ENCODE measurements at regions not wholly inside any gene's neighbourhood (a gene's known extent, or its start where the extent isn't known, plus 50 kb on each side); places are given as distances from the start of the nearest gene placed in this dataset.

DNA sequence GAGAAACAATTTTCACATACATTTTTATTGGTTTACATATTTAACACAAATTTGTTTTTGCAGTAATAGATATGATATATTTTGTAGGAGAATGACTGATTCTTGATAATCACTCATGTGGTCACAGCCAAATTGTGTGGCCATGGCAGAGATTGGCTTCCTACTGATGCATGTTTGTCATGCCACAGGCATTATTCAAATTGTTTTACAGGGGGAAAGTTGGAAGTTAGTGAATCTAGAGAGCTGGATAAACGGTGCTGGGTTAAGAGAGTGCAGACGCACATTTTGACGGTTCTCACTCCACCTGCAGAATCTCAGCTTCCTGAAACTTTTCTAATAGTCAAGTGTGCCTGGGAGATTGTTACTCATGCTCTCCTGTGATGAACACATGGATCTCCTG is 91.1 kb upstream of the FBN2 start:
- no peak for TF ChIP-seq POLR2A (IDR thresholded peaks at IDR 0.05)
- TF ChIP-seq, protein P1, sequence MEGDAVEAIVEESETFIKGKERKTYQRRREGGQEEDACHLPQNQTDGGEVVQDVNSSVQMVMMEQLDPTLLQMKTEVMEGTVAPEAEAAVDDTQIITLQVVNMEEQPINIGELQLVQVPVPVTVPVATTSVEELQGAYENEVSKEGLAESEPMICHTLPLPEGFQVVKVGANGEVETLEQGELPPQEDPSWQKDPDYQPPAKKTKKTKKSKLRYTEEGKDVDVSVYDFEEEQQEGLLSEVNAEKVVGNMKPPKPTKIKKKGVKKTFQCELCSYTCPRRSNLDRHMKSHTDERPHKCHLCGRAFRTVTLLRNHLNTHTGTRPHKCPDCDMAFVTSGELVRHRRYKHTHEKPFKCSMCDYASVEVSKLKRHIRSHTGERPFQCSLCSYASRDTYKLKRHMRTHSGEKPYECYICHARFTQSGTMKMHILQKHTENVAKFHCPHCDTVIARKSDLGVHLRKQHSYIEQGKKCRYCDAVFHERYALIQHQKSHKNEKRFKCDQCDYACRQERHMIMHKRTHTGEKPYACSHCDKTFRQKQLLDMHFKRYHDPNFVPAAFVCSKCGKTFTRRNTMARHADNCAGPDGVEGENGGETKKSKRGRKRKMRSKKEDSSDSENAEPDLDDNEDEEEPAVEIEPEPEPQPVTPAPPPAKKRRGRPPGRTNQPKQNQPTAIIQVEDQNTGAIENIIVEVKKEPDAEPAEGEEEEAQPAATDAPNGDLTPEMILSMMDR (IDR thresholded peaks at IDR 0.05): no peak
